ENCODE measurements at regions not wholly inside any gene's neighbourhood (a gene's known extent, or its start where the extent isn't known, plus 50 kb on each side); places are given as distances from the start of the nearest gene placed in this dataset.
A peak's percentile ranks its signal among the peaks of the same experiment; 100 is the strongest.
"Not testable (repeated sequence)": the region's sequence is repeated elsewhere in the genome, so short reads cannot be mapped to it uniquely, and the experiment has no call there.

GRCh38 chr6:27668442-27669294, 195.8 kb upstream of the ZNF184 start:
- peak; percentile 89 for DNase-seq

- no peak for DNase-seq
Measured at GRCh38 chr6:27667657-27668441, 194.9 kb upstream of the ZNF184 start.

- DNase-seq, result no peak
Measured at GRCh38 chr6:27667016-27667656, 194.2 kb upstream of the ZNF184 start.

GRCh38 chr6:27662769-27663168, 189.9 kb upstream of the ZNF184 start:
- DNase-seq, result no peak

- DNase-seq, result not testable (repeated sequence)
Measured at GRCh38 chr6:27662212-27662611, 189.3 kb upstream of the ZNF184 start.

GRCh38 chr6:27653143-27653825, 180.4 kb upstream of the ZNF184 start:
- DNase-seq, result not testable (repeated sequence)

- DNase-seq, result no peak
Measured at GRCh38 chr6:27651371-27651732, 178.4 kb upstream of the ZNF184 start.

GRCh38 chr6:27650620-27651370, 177.9 kb upstream of the ZNF184 start:
- peak; percentile 82 for DNase-seq

- no peak for DNase-seq
Measured at GRCh38 chr6:27644528-27644927, 171.6 kb upstream of the ZNF184 start.

GRCh38 chr6:27642744-27643456, 170.0 kb upstream of the ZNF184 start:
- DNase-seq, result no peak

- not testable (repeated sequence) for DNase-seq
Measured at GRCh38 chr6:27635886-27636285, 163.0 kb upstream of the ZNF184 start.

- DNase-seq, result not testable (repeated sequence)
Measured at GRCh38 chr6:27633221-27633688, 160.3 kb upstream of the ZNF184 start.

- no peak for DNase-seq
Measured at GRCh38 chr6:27631609-27631916, 158.7 kb upstream of the ZNF184 start.

- peak; percentile 86 for DNase-seq
Measured at GRCh38 chr6:27630727-27631608, 158.1 kb upstream of the ZNF184 start.

- DNase-seq, result no peak
Measured at GRCh38 chr6:27624694-27625262, 151.9 kb upstream of the ZNF184 start.

GRCh38 chr6:27623103-27623502, 150.2 kb upstream of the ZNF184 start:
- DNase-seq, result no peak

GRCh38 chr6:27619436-27619835, 146.5 kb upstream of the ZNF184 start:
- DNase-seq, result no peak

GRCh38 chr6:27617700-27618689, 145.1 kb upstream of the ZNF184 start:
- peak; percentile 49 for DNase-seq
